MM.1S (cell line): ENCODE measurements at regions not wholly inside any gene's neighbourhood (a gene's known extent, or its start where the extent isn't known, plus 50 kb on each side); places are given as distances from the start of the nearest gene placed in this dataset.

ENCODE experiments used
- EZH2phosphoT487 ChIP-seq: fragments of 300-600 bp; sonication (generic); IDR thresholded peaks from 2 replicates; pipeline ENCODE4 v1.6.1; 2018; ENCODE audit warnings: antibody characterized with exemption, low read length
- TF ChIP-seq, protein P1 (sequence below): fragments of 300-600 bp; sonication (generic); IDR thresholded peaks from 2 replicates; pipeline ENCODE4 v1.5.1; 2016; ENCODE audit warnings: antibody characterized with exemption, low read length, mixed read lengths

DNA sequence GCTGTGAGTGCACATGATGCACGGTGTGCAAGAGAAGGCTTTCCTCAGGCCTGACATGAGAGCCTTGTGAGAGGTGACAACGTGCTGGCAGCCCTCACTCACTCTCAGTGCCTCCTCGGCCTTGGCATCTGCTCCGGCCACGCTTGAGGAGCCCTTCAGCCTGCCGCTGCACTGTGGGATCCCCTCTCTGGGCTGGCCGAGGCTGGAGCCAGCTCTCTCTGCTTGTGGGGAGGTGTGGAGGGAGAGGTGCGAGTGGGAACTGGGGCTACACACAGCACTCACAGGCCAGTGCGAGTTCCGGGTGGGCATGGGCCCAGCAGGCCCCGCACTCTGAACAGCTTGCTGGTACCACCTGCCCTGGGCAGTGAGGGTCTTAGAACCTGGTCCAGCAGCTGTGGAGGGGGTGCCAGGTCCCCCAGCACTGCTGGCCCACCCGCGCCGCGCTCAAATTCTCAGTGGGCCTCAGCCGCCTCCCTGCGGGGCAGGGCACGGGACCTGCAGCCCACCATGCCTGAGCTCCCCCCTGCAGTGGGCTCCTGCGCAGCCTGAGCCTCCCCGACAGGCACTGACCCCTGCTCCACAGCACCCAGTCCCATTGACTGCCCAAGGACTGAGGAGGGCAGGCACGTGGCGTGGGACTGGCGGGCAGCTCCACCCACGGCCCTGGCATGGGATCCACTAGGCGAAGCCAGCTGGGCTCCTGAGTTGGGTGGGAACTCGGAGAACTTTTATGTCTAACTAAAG lies 74.9 kb upstream of the BMP5 start:
- TF ChIP-seq, protein P1, sequence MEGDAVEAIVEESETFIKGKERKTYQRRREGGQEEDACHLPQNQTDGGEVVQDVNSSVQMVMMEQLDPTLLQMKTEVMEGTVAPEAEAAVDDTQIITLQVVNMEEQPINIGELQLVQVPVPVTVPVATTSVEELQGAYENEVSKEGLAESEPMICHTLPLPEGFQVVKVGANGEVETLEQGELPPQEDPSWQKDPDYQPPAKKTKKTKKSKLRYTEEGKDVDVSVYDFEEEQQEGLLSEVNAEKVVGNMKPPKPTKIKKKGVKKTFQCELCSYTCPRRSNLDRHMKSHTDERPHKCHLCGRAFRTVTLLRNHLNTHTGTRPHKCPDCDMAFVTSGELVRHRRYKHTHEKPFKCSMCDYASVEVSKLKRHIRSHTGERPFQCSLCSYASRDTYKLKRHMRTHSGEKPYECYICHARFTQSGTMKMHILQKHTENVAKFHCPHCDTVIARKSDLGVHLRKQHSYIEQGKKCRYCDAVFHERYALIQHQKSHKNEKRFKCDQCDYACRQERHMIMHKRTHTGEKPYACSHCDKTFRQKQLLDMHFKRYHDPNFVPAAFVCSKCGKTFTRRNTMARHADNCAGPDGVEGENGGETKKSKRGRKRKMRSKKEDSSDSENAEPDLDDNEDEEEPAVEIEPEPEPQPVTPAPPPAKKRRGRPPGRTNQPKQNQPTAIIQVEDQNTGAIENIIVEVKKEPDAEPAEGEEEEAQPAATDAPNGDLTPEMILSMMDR, result no peak
- no peak for TF ChIP-seq EZH2phosphoT487
